IMR-90 (cell line): ENCODE measurements at regions not wholly inside any gene's neighbourhood (a gene's known extent, or its start where the extent isn't known, plus 50 kb on each side); places are given as distances from the start of the nearest gene placed in this dataset.

ENCODE experiments used
- ATAC-seq: fragments of 200-7000 bp; cut with Tn5 transposase; 2 replicates; pipeline ENCODE4 v1.9.1; 2020; ENCODE audit warnings: low read depth, mild to moderate bottlenecking, moderate library complexity
- BruUV-seq: library from RNA; stranded (reverse); fragments of 400-500 nt; replicated peaks from 2 replicates; lab custom pipeline; 2021; lab: Mats Ljungman, UMichigan
- CTCF ChIA-PET: fragments of 300-600 bp; formaldehyde crosslinking; extraction: SDS; loops from one replicate; lab custom pipeline; 2021; ENCODE audit warnings: antibody characterized with exemption; lab: Yijun Ruan, JAX
- POLR2A ChIA-PET: fragments of 300-600 bp; sonication (Branson Sonifier 250); formaldehyde crosslinking; loops from one replicate; lab custom pipeline; 2022; ENCODE audit warnings: antibody characterized with exemption; ENCODE audit not compliant: unreplicated experiment; lab: Charles Lee
- DNase-seq: peaks from one replicate; pipeline ENCODE4 v3.0.0; 2013
- H2AFZ ChIP-seq: replicated peaks from 2 replicates; pipeline ENCODE3; 2013; ENCODE audit warnings: low read length, mild to moderate bottlenecking; ENCODE audit not compliant: poor library complexity
- H2AK5ac ChIP-seq: 2 replicates; pipeline ENCODE4 v1.6.1; 2013; ENCODE audit warnings: low read depth, low read length, inconsistent platforms
- H2AK9ac ChIP-seq: replicated peaks from 2 replicates; pipeline ENCODE3; 2013; ENCODE audit warnings: mild to moderate bottlenecking, low read depth, low read length, moderate library complexity; ENCODE audit not compliant: poor library complexity
- H2BK120ac ChIP-seq: 2 replicates; pipeline ENCODE4 v1.6.1; 2013; ENCODE audit warnings: low read depth, low read length, inconsistent platforms
- H2BK15ac ChIP-seq: 3 replicates; pipeline ENCODE4 v1.6.1; 2013; ENCODE audit warnings: low read depth, low read length, inconsistent platforms
- H2BK20ac ChIP-seq: 2 replicates; pipeline ENCODE4 v1.6.1; 2013; ENCODE audit warnings: low read depth, mild to moderate bottlenecking, inconsistent platforms, low read length, moderate library complexity
- H2BK5ac ChIP-seq: 2 replicates; pipeline ENCODE4 v1.6.1; 2013; ENCODE audit warnings: mild to moderate bottlenecking, low read depth, low read length, inconsistent platforms; ENCODE audit not compliant: poor library complexity, severe bottlenecking
- H3K14ac ChIP-seq: replicated peaks from 2 replicates; pipeline ENCODE4 v1.6.1; 2013; ENCODE audit warnings: low read depth, low read length, inconsistent platforms
- H3K18ac ChIP-seq: 2 replicates; pipeline ENCODE4 v1.6.1; 2013; ENCODE audit warnings: low read depth, low read length, control low read depth
- H3K23ac ChIP-seq: 2 replicates; pipeline ENCODE4 v1.6.1; 2013; ENCODE audit warnings: low read depth, low read length, inconsistent platforms
- H3K27ac ChIP-seq: 2 replicates; pipeline ENCODE4 v1.5.1; 2013; ENCODE audit warnings: mild to moderate bottlenecking, control low read depth, low read length; ENCODE audit not compliant: insufficient read depth
- H3K27me3 ChIP-seq: 2 replicates; pipeline ENCODE4 v1.6.1; 2013; ENCODE audit warnings: low read length; ENCODE audit not compliant: control insufficient read depth, insufficient read depth
- H3K36me3 ChIP-seq: 2 replicates; pipeline ENCODE4 v1.6.1; 2013; ENCODE audit warnings: low read length, mixed read lengths; ENCODE audit not compliant: control insufficient read depth, insufficient read depth
- H3K4ac ChIP-seq: 2 replicates; pipeline ENCODE4 v1.6.1; 2013; ENCODE audit warnings: low read depth, low read length, inconsistent platforms
- H3K4me1 ChIP-seq: 2 replicates; pipeline ENCODE4 v1.6.1; 2013; ENCODE audit warnings: low read length, mixed read lengths; ENCODE audit not compliant: control insufficient read depth, insufficient read depth
- H3K4me2 ChIP-seq: 2 replicates; pipeline ENCODE4 v1.6.1; 2013; ENCODE audit warnings: low read depth, mild to moderate bottlenecking, control low read depth, low read length, moderate library complexity
- H3K4me3 ChIP-seq: 2 replicates; pipeline ENCODE4 v1.5.1; 2013; ENCODE audit warnings: low read depth, mild to moderate bottlenecking, control low read depth, low read length, moderate library complexity; ENCODE audit not compliant: insufficient read depth
- H3K56ac ChIP-seq: 2 replicates; pipeline ENCODE4 v1.6.1; 2013; ENCODE audit warnings: low read length, inconsistent platforms; ENCODE audit not compliant: insufficient read depth; ENCODE audit errors: extremely low read depth
- H3K79me1 ChIP-seq, 2 experiments: 2 replicates each; pipeline ENCODE4 v1.6.1; 2013; ENCODE audit warnings: low read length in 2 of 2, inconsistent platforms in 1 of 2, low read depth in 1 of 2
- H3K9ac ChIP-seq: 2 replicates; pipeline ENCODE4 v1.6.1; 2013; ENCODE audit warnings: low read depth, low read length, control low read depth
- H3K9me1 ChIP-seq: 2 replicates; pipeline ENCODE4 v1.6.1; 2013; ENCODE audit warnings: low read length, inconsistent platforms; ENCODE audit not compliant: insufficient read depth
- H3K9me3 ChIP-seq: 2 replicates; pipeline ENCODE4 v1.6.1; 2013; ENCODE audit warnings: low read length; ENCODE audit not compliant: control insufficient read depth, insufficient read depth
- H4K20me1 ChIP-seq: 2 replicates; pipeline ENCODE4 v1.6.1; 2013; ENCODE audit warnings: low read length, inconsistent platforms; ENCODE audit not compliant: insufficient read depth
- H4K5ac ChIP-seq: 2 replicates; pipeline ENCODE4 v1.6.1; 2013; ENCODE audit warnings: mild to moderate bottlenecking, low read depth, low read length, control low read depth
- H4K8ac ChIP-seq, 2 experiments: 2 replicates each; pipeline ENCODE4 v1.6.1; 2013; ENCODE audit warnings: low read depth in 2 of 2, low read length in 2 of 2, control low read depth in 1 of 2, inconsistent platforms in 1 of 2
- H4K91ac ChIP-seq: 2 replicates; pipeline ENCODE4 v1.6.1; 2013; ENCODE audit warnings: low read depth, low read length, inconsistent platforms; ENCODE audit not compliant: insufficient read depth
- BHLHE40 ChIP-seq: fragments of 150-350 bp; IDR thresholded peaks from 2 replicates; pipeline ENCODE4 v1.6.1; 2016; ENCODE audit warnings: mild to moderate bottlenecking, low read depth, low read length
- CEBPB ChIP-seq: IDR thresholded peaks from 2 replicates; pipeline ENCODE4 v1.6.1; 2012; ENCODE audit warnings: low read depth, low read length, improper control_type of control experiment
- CHD1 ChIP-seq: IDR thresholded peaks from 2 replicates; pipeline ENCODE4 v1.6.1; 2012; ENCODE audit warnings: low read depth, low read length, improper control_type of control experiment
- CTCF ChIP-seq: conservative IDR thresholded peaks from 2 replicates; pipeline ENCODE4 v1.5.1; 2012; ENCODE audit warnings: mild to moderate bottlenecking, low read depth, low read length, improper control_type of control experiment
- ELK1 ChIP-seq: fragments of 150-350 bp; IDR thresholded peaks from 2 replicates; pipeline ENCODE4 v1.6.1; 2016; ENCODE audit warnings: low read depth, mild to moderate bottlenecking, low read length, moderate library complexity, borderline replicate concordance
- FOS ChIP-seq: fragments of 150-350 bp; IDR thresholded peaks from 2 replicates; pipeline ENCODE4 v1.6.1; 2016; ENCODE audit warnings: low read depth, low read length
- MAFK ChIP-seq: IDR thresholded peaks from 2 replicates; pipeline ENCODE4 v1.6.1; 2012; ENCODE audit warnings: low read depth, low read length, improper control_type of control experiment
- MAZ ChIP-seq: IDR thresholded peaks from 2 replicates; pipeline ENCODE4 v1.6.1; 2012; ENCODE audit warnings: low read depth, mild to moderate bottlenecking, low read length, improper control_type of control experiment, moderate library complexity, borderline replicate concordance
- MXI1 ChIP-seq: IDR thresholded peaks from 2 replicates; pipeline ENCODE4 v1.6.1; 2012; ENCODE audit warnings: low read depth, mild to moderate bottlenecking, low read length, moderate library complexity, borderline replicate concordance
- NFE2L2 ChIP-seq: fragments of 150-350 bp; IDR thresholded peaks from 2 replicates; pipeline ENCODE4 v1.6.1; 2016; ENCODE audit warnings: low read depth, mild to moderate bottlenecking, low read length
- POLR2A ChIP-seq: IDR thresholded peaks from 2 replicates; pipeline ENCODE4 v1.6.1; 2012; ENCODE audit warnings: mild to moderate bottlenecking, low read depth, low read length
- RAD21 ChIP-seq: IDR thresholded peaks from 2 replicates; pipeline ENCODE4 v1.6.1; 2012; ENCODE audit warnings: low read length, improper control_type of control experiment
- RCOR1 ChIP-seq: IDR thresholded peaks from 2 replicates; pipeline ENCODE4 v1.6.1; 2012; ENCODE audit warnings: mild to moderate bottlenecking, low read length, improper control_type of control experiment; ENCODE audit not compliant: insufficient replicate concordance
- RFX5 ChIP-seq: IDR thresholded peaks from 2 replicates; pipeline ENCODE4 v1.8.0; 2012; ENCODE audit warnings: low read depth, mild to moderate bottlenecking, low read length, moderate library complexity
- SMC3 ChIP-seq: fragments of 150-350 bp; IDR thresholded peaks from 2 replicates; pipeline ENCODE4 v1.6.1; 2016; ENCODE audit warnings: low read depth, mild to moderate bottlenecking, antibody characterized with exemption, low read length, moderate library complexity
- USF2 ChIP-seq: fragments of 150-350 bp; IDR thresholded peaks from 2 replicates; pipeline ENCODE4 v1.6.1; 2017; ENCODE audit warnings: mild to moderate bottlenecking, antibody characterized with exemption, low read length, low read depth
- WGBS, 2 experiments: methylation state at CpG; one replicate each; pipeline versions ENCODE4 v1.1.5 to v1.1.7; 2013; ENCODE audit warnings: missing lambda C conversion rate in 2 of 2; ENCODE audit not compliant: insufficient read length in 1 of 2; ENCODE audit errors: extremely low coverage in 2 of 2; 5-methylcytosine and 5-hydroxymethylcytosine counted together
- dilution Hi-C: fragments of 300-500 bp; cut with HindIII; formaldehyde crosslinking; loops from one replicate; pipeline ENCODE4 v1.14.3; 2018; ENCODE audit warnings: low sequenced_read_pairs; ENCODE audit not compliant: unreplicated experiment
- in situ Hi-C: fragments of 300-500 bp; cut with MboI; formaldehyde crosslinking; loops from 3 replicates; pipeline ENCODE4 v1.14.3; 2019; ENCODE audit warnings: low sequenced_read_pairs, inconsistent platforms, mixed read lengths
- intact Hi-C: fragments of 100-400 bp; cut with micrococcal nuclease; formaldehyde crosslinking; loops from 2 replicates; pipeline ENCODE4 v1.10.0; 2022

GRCh38 chr16:60302676-60303075 lies 1568.6 kb upstream of the GOT2 start:
- dilution Hi-C loops (no loop called here), intact Hi-C loops (no loop called here), in situ Hi-C loops (no loop called here)
- no CpG with 5 or more reads among the region's 2 CpGs for WGBS, 2 experiments
- Histone ChIP-seq H4K5ac (no peak overlapping the region), H3K27me3 (no peaks in the 10 kb centered on the region), H3K9me1 (no peaks in the 10 kb centered on the region), H3K56ac (no peak overlapping the region), H3K9ac (no peak overlapping the region), H3K27ac (no peak overlapping the region), H3K9me3 (peaks cover 1% of the 10 kb centered on the region; the same call in 1 of the 2 replicates), H3K23ac (no peak overlapping the region), H3K4ac (no peak overlapping the region), H2BK15ac (no peak overlapping the region), H4K8ac (no peak overlapping the region), H3K4me3 (no peak overlapping the region), H2AK5ac (no peak overlapping the region), H3K14ac (no peak overlapping the region), H2AK9ac (no peak overlapping the region), H4K91ac (no peak overlapping the region), H4K20me1 (no peaks in the 10 kb centered on the region), H3K18ac (no peak overlapping the region), H3K79me1 (no peaks in the 10 kb centered on the region), H3K4me2 (no peak overlapping the region), H2AFZ (no peak overlapping the region), H2BK20ac (no peak overlapping the region), H2BK120ac (no peak overlapping the region), H3K36me3 (no peaks in the 10 kb centered on the region), H3K4me1 (no peaks in the 10 kb centered on the region), H2BK5ac (no peak overlapping the region)
- POLR2A ChIA-PET: no interaction called here
- DNase-seq (no peak), ATAC-seq (no peak)
- TF ChIP-seq MAFK (no peak), ELK1 (no peak), CTCF (no peak), CEBPB (no peak), USF2 (no peak), RAD21 (no peak), RFX5 (no peak), MXI1 (no peak), CHD1 (no peak), SMC3 (no peak), MAZ (no peak), POLR2A (no peak), NFE2L2 (no peak), BHLHE40 (no peak), RCOR1 (no peak), FOS (no peak)
- CTCF ChIA-PET: no interaction called here
- no TSS peak for BruUV-seq
